T-helper 17 cell (primary cell): ENCODE measurements at regions not wholly inside any gene's neighbourhood (a gene's known extent, or its start where the extent isn't known, plus 50 kb on each side); places are given as distances from the start of the nearest gene placed in this dataset.

ENCODE experiments used
- ATAC-seq: fragments of 150-1000 bp; cut with Tn5 transposase; 2 replicates; pipeline ENCODE4 v1.10.0; 2021; ENCODE audit warnings: mild to moderate bottlenecking, moderate library complexity
- DNase-seq, 3 donors: peaks; one replicate each; pipeline versions ENCODE4 v3.0.0 to v3.0.0-alpha.2; 2020 to 2021
- H3K9me3 ChIP-seq: one replicate; pipeline ENCODE4 v1.7.0; 2013; ENCODE audit warnings: low read length, mild to moderate bottlenecking; ENCODE audit not compliant: control insufficient read depth, poor library complexity, severe bottlenecking
- H3K27ac Mint-ChIP-seq: one replicate; pipeline ENCODE4 v1.8.0; 2022; ENCODE audit warnings: mild to moderate bottlenecking, moderate library complexity, mixed read lengths
- H3K27me3 Mint-ChIP-seq: one replicate; pipeline ENCODE4 v1.8.0; 2022; ENCODE audit warnings: mixed read lengths
- H3K36me3 Mint-ChIP-seq: one replicate; pipeline ENCODE4 v1.8.0; 2022; ENCODE audit warnings: low read depth, mixed read lengths
- H3K4me1 Mint-ChIP-seq: one replicate; pipeline ENCODE4 v1.8.0; 2022; ENCODE audit warnings: mild to moderate bottlenecking, mixed read lengths
- H3K4me3 Mint-ChIP-seq: one replicate; pipeline ENCODE4 v1.8.0; 2022; ENCODE audit warnings: mild to moderate bottlenecking, moderate library complexity, mixed read lengths

DNA sequence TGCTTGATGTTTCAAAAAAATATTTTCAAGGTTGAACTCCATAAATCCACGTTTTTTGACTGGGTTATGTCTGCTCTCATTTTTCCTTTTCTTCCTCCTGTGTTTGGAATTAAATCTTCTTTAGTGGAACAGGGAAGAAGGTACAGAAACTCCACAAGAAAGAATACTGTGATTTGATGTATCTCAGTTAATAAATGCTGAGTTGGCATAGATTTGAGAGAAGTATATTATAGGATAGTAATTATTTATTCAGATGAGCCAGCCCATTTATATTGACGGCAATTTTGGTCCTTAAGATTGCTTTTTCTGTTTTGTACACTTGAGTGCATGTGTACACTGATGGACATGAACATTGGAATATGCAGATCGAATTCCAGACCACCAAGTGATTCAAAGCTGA is 481.4 kb downstream of the PSAT1 start:
- DNase-seq (no peak), ATAC-seq (no peak)
- Mint-ChIP-seq H3K27me3 (no peaks in the 10 kb centered on the region), H3K4me1 (no peaks in the 10 kb centered on the region), H3K4me3 (no peak overlapping the region), H3K36me3 (no peaks in the 10 kb centered on the region), H3K27ac (no peak overlapping the region)
- H3K9me3 ChIP-seq: no peaks in the 10 kb centered on the region

DNA sequence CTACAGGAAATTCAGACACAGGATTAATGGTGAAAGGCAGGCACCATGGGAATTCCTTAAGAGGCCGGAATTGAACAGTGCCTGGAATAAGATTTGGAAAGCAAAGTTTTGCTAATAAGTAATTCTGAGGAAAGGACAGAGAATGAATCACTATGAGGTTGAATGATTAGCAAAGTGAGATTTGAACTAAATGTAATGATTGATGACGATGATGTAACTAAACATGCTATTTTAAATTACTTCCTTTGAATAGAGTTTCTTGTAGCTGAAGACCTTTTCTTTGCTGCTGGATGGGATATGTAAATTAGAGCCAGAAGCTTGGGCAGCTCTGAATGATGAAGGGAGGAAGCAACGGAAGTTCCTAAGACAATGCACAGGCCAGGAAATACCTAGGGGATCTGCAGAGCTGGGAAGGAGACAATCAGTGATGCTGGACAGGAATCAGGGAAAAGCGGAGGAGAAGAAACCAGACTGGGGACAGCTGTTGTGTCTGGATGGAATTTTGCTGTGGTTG is 482.0 kb downstream of the PSAT1 start:
- no peaks in the 10 kb centered on the region for H3K4me1 Mint-ChIP-seq
- H3K9me3 ChIP-seq: no peaks in the 10 kb centered on the region
- DNase-seq (no peak), ATAC-seq (no peak)
- H3K27ac Mint-ChIP-seq: no peak overlapping the region
- H3K4me3 Mint-ChIP-seq: no peak overlapping the region
- no peaks in the 10 kb centered on the region for H3K36me3 Mint-ChIP-seq
- no peaks in the 10 kb centered on the region for H3K27me3 Mint-ChIP-seq

DNA sequence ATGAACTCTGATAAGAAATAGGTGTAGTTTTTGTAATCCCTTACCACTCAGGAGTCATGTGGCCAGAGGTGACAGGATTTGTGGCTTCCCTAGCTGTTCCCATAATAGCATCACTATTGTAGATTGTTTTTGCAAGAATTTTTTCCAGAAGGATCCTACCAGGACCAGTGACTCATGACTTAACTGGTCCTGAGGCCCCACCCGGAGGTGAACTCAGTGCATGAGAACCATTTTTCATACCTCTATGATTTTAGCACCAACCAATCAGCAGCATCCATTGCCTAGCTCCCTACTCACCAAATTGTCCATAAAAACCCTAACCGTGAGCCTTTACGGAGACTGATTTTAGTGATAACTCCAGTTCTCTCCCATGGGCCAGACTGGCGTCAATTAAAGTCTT is 484.8 kb downstream of the PSAT1 start:
- DNase-seq (no peak), ATAC-seq (no peak)
- Mint-ChIP-seq H3K36me3 (no peaks in the 10 kb centered on the region), H3K27me3 (no peaks in the 10 kb centered on the region), H3K4me1 (no peaks in the 10 kb centered on the region), H3K27ac (no peak overlapping the region), H3K4me3 (no peak overlapping the region)
- no peaks in the 10 kb centered on the region for H3K9me3 ChIP-seq

DNA sequence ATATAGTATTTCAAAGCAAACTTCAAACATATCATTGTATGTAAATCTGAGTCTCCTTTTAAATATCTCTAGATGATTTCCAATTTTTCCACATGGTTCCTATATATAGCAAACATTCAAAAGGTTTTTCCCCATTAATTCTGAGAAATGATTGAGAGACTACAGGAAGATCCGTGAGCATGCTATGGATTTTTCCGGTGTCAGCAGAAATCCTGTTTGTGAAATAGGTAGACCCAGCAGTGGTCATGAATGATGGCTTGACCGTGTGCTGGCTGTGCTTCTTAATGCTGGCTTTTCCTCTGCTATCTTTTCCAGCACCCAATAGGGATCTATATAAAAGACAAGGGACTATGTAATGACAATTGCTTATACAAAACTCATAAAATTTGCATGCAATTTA is 485.3 kb downstream of the PSAT1 start:
- Mint-ChIP-seq H3K4me3 (no peak overlapping the region), H3K27ac (no peak overlapping the region)

DNA sequence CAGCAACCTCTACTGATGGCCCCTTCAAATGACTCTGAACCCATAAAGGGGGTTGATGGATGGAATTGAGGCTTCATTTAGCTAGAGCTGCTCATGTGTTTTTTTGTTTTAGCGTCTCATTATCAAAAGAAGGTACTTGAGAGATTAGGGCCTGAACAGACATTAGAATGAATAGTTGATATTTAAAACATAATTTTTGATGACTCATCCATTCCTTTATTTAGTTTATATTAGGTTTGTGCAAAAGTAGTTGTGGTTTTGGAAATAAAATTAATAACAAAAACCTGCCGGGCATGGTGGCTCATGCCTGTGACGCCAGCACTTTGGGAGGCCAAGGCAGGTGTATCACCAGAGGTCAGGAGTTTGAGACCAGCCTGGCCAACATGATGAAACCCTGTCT is 485.9 kb downstream of the PSAT1 start:
- ATAC-seq (no peak), DNase-seq (no peak)
- Mint-ChIP-seq H3K4me3 (no peak overlapping the region), H3K27me3 (no peaks in the 10 kb centered on the region), H3K36me3 (no peaks in the 10 kb centered on the region), H3K4me1 (no peaks in the 10 kb centered on the region), H3K27ac (no peak overlapping the region)
- no peaks in the 10 kb centered on the region for H3K9me3 ChIP-seq

More for the DNA sequence above, 485.3 kb downstream of the PSAT1 start:
- Mint-ChIP-seq H3K27me3 (no peaks in the 10 kb centered on the region), H3K36me3 (no peaks in the 10 kb centered on the region), H3K4me1 (no peaks in the 10 kb centered on the region)
- no peak for DNase-seq
- no peak for ATAC-seq
- no peaks in the 10 kb centered on the region for H3K9me3 ChIP-seq

DNA sequence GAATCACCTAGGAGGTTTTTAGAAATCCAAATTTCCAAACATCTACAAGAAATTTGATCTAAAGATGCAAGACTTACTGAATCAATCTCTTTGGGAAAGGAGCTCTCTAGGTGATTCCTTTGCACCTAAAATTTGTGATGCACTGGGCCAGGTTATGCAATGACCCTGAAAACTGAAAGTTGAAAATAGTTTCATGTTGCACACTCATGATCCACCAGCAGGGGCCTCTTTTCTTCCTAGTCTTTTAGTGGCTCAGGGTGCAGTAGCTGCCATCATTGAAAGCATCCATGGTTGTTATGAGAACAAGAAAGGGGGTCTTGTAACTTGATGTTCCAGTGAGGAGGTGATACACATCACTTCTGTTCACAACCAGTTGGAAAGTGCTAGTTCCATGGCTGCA is 486.8 kb downstream of the PSAT1 start:
- H3K27ac Mint-ChIP-seq: no peak overlapping the region
- H3K36me3 Mint-ChIP-seq: no peaks in the 10 kb centered on the region
- no peaks in the 10 kb centered on the region for H3K4me1 Mint-ChIP-seq
- no peaks in the 10 kb centered on the region for H3K27me3 Mint-ChIP-seq
- H3K9me3 ChIP-seq: no peaks in the 10 kb centered on the region
- no peak for DNase-seq
- no peak for ATAC-seq
- H3K4me3 Mint-ChIP-seq: no peak overlapping the region

DNA sequence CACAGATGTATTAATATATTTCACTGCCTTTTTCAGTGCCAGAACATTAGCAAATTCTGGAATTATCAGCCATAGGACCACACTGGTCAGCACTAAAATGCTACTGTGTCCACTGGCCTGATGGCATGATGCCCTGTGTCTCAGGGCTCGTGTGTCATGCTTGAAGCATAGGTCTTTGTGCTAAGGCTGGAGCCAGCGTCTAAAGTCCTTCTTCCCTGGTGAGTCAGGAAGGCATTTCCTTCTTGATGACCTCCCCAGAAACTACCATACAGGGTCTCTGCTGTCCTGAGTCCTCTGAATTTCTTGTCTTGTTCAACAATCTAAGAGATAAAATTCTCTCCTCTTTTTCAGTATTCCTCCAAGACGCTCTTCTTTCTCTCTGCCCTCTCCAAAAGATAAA is 489.9 kb downstream of the PSAT1 start:
- no peaks in the 10 kb centered on the region for H3K27me3 Mint-ChIP-seq
- no peak overlapping the region for H3K27ac Mint-ChIP-seq

DNA sequence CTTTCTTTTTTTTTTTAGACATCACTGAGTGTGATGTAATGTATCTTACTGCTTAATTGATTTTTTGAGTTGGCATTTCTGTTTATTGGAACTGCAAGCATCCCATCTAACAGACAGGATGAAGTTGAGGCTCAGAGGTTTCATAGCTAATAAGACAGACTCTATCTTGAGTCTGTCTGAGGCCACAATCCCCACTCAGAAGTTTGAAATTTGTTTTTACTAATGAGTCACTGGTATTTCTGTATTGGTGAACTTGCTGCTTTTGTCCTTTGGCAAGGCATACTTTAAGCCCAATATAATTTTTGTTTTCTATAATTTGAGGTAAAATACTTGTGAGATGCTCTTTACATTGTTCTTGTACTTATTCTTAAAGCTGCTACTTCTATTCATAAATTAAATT is 491.2 kb downstream of the PSAT1 start:
- no peaks in the 10 kb centered on the region for H3K4me1 Mint-ChIP-seq
- DNase-seq (no peak), ATAC-seq (no peak)
- no peaks in the 10 kb centered on the region for H3K36me3 Mint-ChIP-seq
- H3K9me3 ChIP-seq: no peaks in the 10 kb centered on the region
- H3K4me3 Mint-ChIP-seq: no peak overlapping the region
- H3K27me3 Mint-ChIP-seq: no peaks in the 10 kb centered on the region
- H3K27ac Mint-ChIP-seq: no peak overlapping the region

More for the DNA sequence above, 489.9 kb downstream of the PSAT1 start:
- Mint-ChIP-seq H3K4me3 (no peak overlapping the region), H3K36me3 (no peaks in the 10 kb centered on the region), H3K4me1 (no peaks in the 10 kb centered on the region)
- DNase-seq (no peak), ATAC-seq (no peak)
- H3K9me3 ChIP-seq: no peaks in the 10 kb centered on the region

DNA sequence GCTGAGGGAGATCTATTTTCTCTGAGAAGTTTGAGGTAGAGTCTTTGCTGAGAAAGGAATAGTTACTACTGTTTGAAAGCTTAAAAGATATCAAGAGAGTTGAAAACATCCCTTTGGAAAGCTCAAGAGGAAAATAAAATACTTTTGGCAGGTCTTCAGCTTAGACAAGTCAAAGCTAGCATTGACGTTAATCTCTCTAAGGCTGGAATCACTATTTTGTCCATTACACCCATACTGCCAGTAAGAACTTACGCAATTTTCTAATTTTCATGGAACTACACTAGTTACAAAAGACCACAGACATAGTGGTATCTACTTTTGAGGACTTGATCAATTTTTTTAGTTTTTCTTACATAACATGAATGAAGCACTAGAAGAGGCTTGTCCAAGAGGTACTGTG is 494.9 kb downstream of the PSAT1 start:
- ATAC-seq: no peak
- Mint-ChIP-seq H3K4me1 (no peaks in the 10 kb centered on the region), H3K27ac (no peak overlapping the region), H3K4me3 (no peak overlapping the region), H3K27me3 (no peaks in the 10 kb centered on the region), H3K36me3 (no peaks in the 10 kb centered on the region)
- H3K9me3 ChIP-seq: no peaks in the 10 kb centered on the region
- no peak for DNase-seq

DNA sequence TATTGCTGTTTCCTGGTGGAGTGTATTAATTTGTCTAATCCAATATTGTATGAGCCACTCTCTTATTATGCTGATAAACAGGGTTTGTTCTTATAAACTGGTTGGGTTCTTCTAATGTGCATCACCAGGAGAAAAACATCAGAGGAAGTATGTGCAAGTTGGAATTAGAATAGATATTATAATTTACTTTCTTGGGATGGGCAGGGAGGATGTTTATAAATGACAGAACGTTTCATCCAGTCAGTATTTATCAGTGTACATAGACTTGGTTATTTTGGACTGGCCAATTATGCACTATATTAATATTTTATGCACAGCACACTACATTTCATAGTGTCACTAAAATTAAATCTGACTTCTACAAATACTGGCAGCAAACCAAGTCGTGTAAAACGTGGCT is 495.8 kb downstream of the PSAT1 start:
- Mint-ChIP-seq H3K4me3 (no peak overlapping the region), H3K4me1 (no peaks in the 10 kb centered on the region), H3K27me3 (no peaks in the 10 kb centered on the region), H3K36me3 (no peaks in the 10 kb centered on the region), H3K27ac (no peak overlapping the region)
- DNase-seq (no peak), ATAC-seq (no peak)
- H3K9me3 ChIP-seq: no peaks in the 10 kb centered on the region

DNA sequence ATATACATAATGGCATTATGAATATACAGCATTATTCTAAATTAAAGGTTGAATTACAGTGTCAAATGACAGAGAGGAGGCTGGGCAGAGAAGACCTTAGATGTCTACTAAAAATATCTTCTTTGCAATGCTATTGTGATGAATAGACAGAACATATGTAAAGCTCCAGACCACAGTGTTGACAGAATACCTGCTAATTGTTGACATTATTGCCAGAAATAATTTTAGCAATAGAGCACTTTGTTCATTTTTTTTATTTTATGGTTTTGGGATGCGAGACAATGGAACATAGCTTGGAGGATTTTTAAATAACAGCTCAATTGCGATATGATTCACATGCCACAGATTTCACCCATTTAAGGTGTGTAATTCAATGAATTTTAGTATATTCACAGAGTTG is 508.8 kb downstream of the PSAT1 start:
- Mint-ChIP-seq H3K27me3 (no peaks in the 10 kb centered on the region), H3K27ac (no peak overlapping the region)
- ATAC-seq: no peak

DNA sequence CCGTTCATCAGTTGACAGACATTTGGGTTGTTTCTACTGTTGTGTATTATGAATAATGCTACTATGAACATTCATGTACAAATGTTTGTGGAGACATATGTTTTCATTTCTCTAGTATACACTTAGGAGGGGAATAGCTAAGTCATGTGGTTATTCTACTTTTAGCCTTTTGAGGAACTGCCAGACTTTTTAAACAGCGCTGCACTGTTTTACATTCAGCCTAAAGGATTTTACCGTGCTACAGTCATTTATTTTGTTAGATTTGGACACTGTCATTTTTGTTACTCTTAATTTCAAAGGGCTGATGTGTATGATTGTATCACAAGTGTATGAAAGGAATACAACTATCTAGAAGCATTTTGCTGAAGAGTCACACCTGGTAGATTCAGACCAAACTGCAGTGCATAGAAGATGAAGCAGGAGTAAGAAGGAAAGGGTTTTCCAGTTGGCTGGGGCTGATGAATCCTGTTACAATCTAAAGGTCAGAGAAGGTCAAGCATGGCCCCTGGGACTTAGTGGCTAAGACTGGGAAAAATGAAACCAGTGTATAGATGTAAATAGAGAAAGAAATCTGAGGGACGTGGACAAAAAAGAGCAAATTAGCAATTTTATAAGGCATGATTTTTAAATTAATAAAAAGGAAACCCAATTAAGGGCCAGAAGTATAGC is 509.7 kb downstream of the PSAT1 start:
- no peaks in the 10 kb centered on the region for H3K36me3 Mint-ChIP-seq

More for the DNA sequence above, 508.8 kb downstream of the PSAT1 start:
- no peak overlapping the region for H3K4me3 Mint-ChIP-seq
- no peaks in the 10 kb centered on the region for H3K9me3 ChIP-seq
- DNase-seq: no peak
- H3K4me1 Mint-ChIP-seq: no peaks in the 10 kb centered on the region
- H3K36me3 Mint-ChIP-seq: no peaks in the 10 kb centered on the region

DNA sequence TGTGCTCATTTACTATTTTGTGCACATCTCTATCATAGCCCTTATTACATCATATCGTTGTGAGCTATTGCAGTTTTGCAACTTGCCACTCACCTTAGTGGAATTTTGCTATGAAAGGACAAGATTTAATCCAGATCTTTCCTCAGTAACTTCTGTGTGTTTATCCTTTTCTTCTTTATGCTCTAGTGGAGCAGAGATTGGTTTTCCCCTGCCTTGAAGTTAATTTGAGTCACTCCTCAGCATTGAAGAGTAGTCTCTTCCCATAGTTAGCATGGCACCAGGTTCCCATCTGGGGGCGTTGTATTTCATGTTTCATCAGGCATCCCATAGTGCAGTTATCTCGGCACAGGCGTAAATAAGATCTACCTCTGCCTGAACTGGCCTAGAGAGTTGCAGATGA is 510.4 kb downstream of the PSAT1 start:
- H3K4me3 Mint-ChIP-seq: no peak overlapping the region
- ATAC-seq (no peak), DNase-seq (no peak)
- no peaks in the 10 kb centered on the region for H3K4me1 Mint-ChIP-seq
- H3K27me3 Mint-ChIP-seq: no peaks in the 10 kb centered on the region
- no peaks in the 10 kb centered on the region for H3K9me3 ChIP-seq
- H3K36me3 Mint-ChIP-seq: no peaks in the 10 kb centered on the region
- H3K27ac Mint-ChIP-seq: no peak overlapping the region

More for the DNA sequence above, 509.7 kb downstream of the PSAT1 start:
- H3K9me3 ChIP-seq: no peaks in the 10 kb centered on the region
- no peaks in the 10 kb centered on the region for H3K27me3 Mint-ChIP-seq
- DNase-seq (no peak), ATAC-seq (no peak)
- no peak overlapping the region for H3K4me3 Mint-ChIP-seq
- H3K4me1 Mint-ChIP-seq: no peaks in the 10 kb centered on the region
- no peak overlapping the region for H3K27ac Mint-ChIP-seq

DNA sequence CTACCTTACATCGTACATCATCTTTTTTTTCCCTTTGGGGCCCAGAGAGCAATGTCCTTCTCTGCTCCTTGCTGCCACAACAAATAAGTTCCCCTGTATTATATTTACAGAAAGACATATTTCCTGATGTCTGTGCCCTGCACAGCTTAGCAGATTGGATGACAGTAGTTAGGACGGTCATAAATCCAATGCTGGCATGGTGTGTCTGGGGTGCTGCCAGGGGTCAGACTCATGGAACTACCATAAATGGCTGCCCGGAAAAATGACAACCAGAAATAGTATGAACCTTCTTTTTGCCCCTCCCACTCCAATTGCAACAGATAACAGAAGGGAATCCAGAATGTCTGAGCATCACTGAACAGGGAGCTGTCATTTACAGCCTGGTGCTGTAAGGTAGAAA is 511.1 kb downstream of the PSAT1 start:
- no peak for DNase-seq
- no peaks in the 10 kb centered on the region for H3K4me1 Mint-ChIP-seq
- no peaks in the 10 kb centered on the region for H3K27me3 Mint-ChIP-seq
- no peak for ATAC-seq
- H3K9me3 ChIP-seq: no peaks in the 10 kb centered on the region
- H3K36me3 Mint-ChIP-seq: no peaks in the 10 kb centered on the region
- H3K4me3 Mint-ChIP-seq: no peak overlapping the region
- H3K27ac Mint-ChIP-seq: no peak overlapping the region
